Astrocyte of the spinal cord (primary cell): ENCODE measurements at regions not wholly inside any gene's neighbourhood (a gene's known extent, or its start where the extent isn't known, plus 50 kb on each side); places are given as distances from the start of the nearest gene placed in this dataset.
"Not testable (repeated sequence)": the region's sequence is repeated elsewhere in the genome, so short reads cannot be mapped to it uniquely, and the experiment has no call there.

Experiments used
- DNase-seq: peaks from one replicate; pipeline ENCODE4 v3.0.0; 2011; ENCODE audit warnings: low read depth, low spot score
- H3K4me3 ChIP-seq: 2 replicates; pipeline ENCODE4 v1.5.1; 2011; ENCODE audit warnings: low read depth, mild to moderate bottlenecking, low read length, moderate library complexity
- in situ Hi-C: cut with HindIII; loops from 2 replicates; pipeline ENCODE4 v1.10.0; 2017; ENCODE audit warnings: low sequenced_read_pairs
- TF ChIP-seq, protein P1 (sequence below): IDR thresholded peaks from 2 replicates; pipeline ENCODE4 v1.5.1; 2012; ENCODE audit warnings: low read depth, mild to moderate bottlenecking, low read length, inconsistent platforms

DNA sequence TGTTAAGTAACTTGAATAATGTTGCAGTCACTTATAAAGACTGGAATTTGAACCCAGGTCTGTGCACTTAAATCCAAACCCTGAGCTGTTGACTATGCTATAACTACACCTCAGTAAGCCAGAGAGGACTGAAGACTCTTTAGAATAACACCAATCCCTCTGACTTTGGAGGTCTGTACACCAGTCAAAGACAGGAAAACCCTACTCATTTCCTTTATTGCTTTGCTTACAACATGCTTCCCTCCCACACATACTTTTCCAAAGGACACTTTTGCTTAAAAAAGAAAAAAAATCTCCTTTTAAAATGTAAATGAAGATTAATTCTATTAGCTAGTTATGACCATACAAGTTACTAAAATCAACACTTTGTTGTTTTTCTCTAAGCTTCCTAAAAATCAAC, 184.7 kb upstream of the KCTD7 start:
- DNase-seq: no peak
- no peak overlapping the region for H3K4me3 ChIP-seq
- in situ Hi-C loops: no loop called here
- TF ChIP-seq, protein P1, sequence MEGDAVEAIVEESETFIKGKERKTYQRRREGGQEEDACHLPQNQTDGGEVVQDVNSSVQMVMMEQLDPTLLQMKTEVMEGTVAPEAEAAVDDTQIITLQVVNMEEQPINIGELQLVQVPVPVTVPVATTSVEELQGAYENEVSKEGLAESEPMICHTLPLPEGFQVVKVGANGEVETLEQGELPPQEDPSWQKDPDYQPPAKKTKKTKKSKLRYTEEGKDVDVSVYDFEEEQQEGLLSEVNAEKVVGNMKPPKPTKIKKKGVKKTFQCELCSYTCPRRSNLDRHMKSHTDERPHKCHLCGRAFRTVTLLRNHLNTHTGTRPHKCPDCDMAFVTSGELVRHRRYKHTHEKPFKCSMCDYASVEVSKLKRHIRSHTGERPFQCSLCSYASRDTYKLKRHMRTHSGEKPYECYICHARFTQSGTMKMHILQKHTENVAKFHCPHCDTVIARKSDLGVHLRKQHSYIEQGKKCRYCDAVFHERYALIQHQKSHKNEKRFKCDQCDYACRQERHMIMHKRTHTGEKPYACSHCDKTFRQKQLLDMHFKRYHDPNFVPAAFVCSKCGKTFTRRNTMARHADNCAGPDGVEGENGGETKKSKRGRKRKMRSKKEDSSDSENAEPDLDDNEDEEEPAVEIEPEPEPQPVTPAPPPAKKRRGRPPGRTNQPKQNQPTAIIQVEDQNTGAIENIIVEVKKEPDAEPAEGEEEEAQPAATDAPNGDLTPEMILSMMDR: no peak

GRCh38 chr7:66447007-66447406, 181.7 kb upstream of the KCTD7 start:
- H3K4me3 ChIP-seq, in situ Hi-C loops, DNase-seq: not testable (repeated sequence)

- H3K4me3 ChIP-seq, DNase-seq, in situ Hi-C loops: not testable (repeated sequence)
Observed at GRCh38 chr7:66450814-66451213, 177.9 kb upstream of the KCTD7 start.

DNA sequence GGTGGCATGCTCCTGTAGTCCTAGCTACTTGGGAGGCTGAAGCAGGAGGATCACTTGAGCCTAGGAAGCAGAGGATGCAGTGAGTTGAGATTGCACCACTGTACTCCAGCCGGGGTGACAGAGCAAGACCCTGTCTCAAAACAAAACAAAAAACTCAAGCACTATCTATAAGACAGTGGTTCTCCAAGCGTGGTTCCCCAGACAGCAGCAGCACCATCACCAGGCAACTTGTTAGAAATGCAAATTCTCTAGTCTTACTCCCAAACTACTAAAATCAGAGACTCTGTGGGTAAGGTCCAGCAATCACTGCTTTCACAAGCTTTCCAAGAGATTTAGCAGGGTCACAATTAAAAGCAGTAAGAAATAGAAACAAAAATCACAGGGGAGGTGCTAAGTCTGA, 177.0 kb upstream of the KCTD7 start:
- H3K4me3 ChIP-seq, DNase-seq, in situ Hi-C loops: not testable (repeated sequence)

DNA sequence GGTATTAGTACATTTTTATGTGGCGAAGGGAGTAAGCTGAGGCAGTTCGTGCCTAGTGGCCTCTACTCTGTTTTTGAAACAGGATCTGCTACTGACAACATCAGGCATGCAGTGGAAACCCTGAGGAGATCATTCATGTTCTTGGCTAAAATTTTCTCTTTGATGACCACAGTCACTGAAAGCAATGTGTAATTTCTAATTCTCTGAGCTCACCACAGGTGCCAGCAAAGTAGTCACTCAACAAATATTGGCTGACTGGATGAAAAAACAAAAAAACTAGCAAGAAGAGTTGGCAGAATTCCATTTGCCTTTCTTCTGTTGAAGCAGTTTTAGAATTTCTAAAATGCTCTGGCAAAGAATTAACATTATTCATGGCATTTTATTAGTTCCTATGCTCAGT, 176.5 kb upstream of the KCTD7 start:
- in situ Hi-C loops: no loop called here
- no peak overlapping the region for H3K4me3 ChIP-seq
- TF ChIP-seq, protein P1: no peak
- DNase-seq: peak; percentile 49

- no peak overlapping the region for H3K4me3 ChIP-seq
- no peak for DNase-seq
- TF ChIP-seq, protein P1: no peak
- in situ Hi-C loops: no loop called here
Observed at GRCh38 chr7:66453340-66453739, 175.3 kb upstream of the KCTD7 start.

- no peak overlapping the region for H3K4me3 ChIP-seq
- TF ChIP-seq, protein P1: no peak
- DNase-seq: no peak
- in situ Hi-C loops: no loop called here
Observed at GRCh38 chr7:66454600-66455225, 174.0 kb upstream of the KCTD7 start.

- DNase-seq, in situ Hi-C loops, H3K4me3 ChIP-seq: not testable (repeated sequence)
Observed at GRCh38 chr7:66455432-66455831, 173.2 kb upstream of the KCTD7 start.

GRCh38 chr7:66456431-66456830, 172.2 kb upstream of the KCTD7 start:
- H3K4me3 ChIP-seq, in situ Hi-C loops: not testable (repeated sequence)

DNA sequence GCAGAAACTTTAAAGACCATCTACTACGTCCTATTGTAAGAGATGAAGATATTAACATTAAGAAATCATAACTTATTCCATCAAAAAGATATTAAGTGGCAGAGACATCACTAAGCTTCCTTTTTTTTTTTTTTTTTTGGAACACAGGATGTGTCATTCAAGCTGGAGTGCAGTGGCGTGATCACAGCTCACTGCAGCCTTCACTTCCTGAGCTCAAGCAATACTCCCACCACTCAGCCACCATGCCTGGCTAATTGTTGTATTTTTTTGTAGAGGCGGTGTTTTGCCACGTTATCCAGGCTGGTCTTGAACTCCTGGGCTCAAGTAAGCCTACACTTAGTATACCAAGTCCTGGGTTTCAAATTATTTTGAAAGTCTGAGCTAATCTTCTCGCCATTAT, 169.7 kb upstream of the KCTD7 start:
- DNase-seq, in situ Hi-C loops: not testable (repeated sequence)

More at GRCh38 chr7:66456431-66456830, 172.2 kb upstream of the KCTD7 start:
- not testable (repeated sequence) for DNase-seq

DNA sequence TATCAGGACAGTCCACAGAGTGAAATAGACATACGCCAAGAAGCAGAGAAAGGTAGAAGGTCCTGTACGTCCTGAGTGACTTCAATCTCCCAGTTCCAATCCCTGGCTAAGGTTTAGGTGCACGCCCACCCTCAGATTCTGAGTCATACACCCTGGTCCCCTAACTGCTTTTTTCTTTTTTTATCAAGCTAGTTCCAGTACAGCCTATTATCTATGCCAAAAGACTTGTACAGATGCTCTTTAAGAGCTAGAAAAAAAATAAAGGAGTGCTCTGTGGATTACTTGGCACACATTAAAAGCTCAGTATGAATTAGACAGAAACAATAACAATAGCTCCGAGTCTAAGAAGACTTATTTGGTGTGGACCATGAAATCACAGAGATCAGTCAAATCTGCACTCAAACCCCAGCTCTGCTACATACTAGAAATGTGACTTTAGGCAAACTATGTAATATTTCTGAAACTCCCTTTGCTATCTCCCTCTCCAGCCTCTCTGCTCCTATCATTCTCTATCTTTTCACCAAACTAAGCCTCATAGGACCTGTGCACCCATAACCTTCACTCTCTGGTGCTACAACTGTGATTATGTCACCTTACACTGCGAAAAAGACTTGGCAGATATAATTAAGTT, 168.8 kb upstream of the KCTD7 start:
- in situ Hi-C loops: not testable (repeated sequence)
- peak; percentile 17 for DNase-seq

More for the DNA sequence above, 169.7 kb upstream of the KCTD7 start:
- H3K4me3 ChIP-seq: not testable (repeated sequence)

More for the DNA sequence above, 168.8 kb upstream of the KCTD7 start:
- H3K4me3 ChIP-seq: not testable (repeated sequence)
